Peyer's patch (tissue), 4 donors: ENCODE measurements at regions not wholly inside any gene's neighbourhood (a gene's known extent, or its start where the extent isn't known, plus 50 kb on each side); places are given as distances from the start of the nearest gene placed in this dataset.

ENCODE experiments used
- CTCF ChIP-seq, 6 experiments: fragments of 450-650 bp in 4 of 6; fragments of 200-600 bp in 2 of 6; sonication (generic) in 1 of 6; IDR thresholded peaks; one replicate each; pipeline ENCODE4 v1.5.1; 2017 to 2019; ENCODE audit warnings: antibody characterized with exemption in 6 of 6, mild to moderate bottlenecking in 3 of 6, moderate library complexity in 1 of 6
- POLR2A ChIP-seq, 2 donors: fragments of 450-650 bp; IDR thresholded peaks; one replicate each; pipeline ENCODE4 v1.5.1; 2017; ENCODE audit warnings: antibody characterized with exemption in 2 of 2, mild to moderate bottlenecking in 2 of 2, moderate library complexity in 2 of 2

DNA sequence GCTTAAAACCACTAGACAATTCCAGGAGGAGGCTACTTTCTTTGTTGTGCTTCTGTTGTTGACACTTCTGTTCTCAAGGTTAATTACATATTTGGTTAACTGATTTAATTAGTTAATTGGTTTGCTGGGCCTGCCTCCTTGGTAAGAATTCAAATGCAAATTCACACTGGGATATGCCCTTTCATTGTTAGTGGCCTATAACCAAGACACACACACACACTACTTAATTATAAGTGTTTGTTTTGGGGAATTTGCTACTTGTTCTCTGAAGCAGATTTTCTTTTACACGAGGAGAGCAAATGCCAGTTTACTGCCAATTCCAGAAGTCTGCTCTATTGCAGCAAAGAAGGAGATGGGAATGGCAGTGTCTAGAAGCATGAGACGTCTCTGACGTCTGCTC, 101.6 kb upstream of the BASP1 start:
- no peak for TF ChIP-seq POLR2A (IDR thresholded peaks at IDR 0.05)
- no peak for TF ChIP-seq CTCF (IDR thresholded peaks at IDR 0.05)
